NCI-H524 (cell line): ENCODE measurements at regions not wholly inside any gene's neighbourhood (a gene's known extent, or its start where the extent isn't known, plus 50 kb on each side); places are given as distances from the start of the nearest gene placed in this dataset.
"Not testable (repeated sequence)": the region's sequence is repeated elsewhere in the genome, so short reads cannot be mapped to it uniquely, and the experiment has no call there.

Experiments
- DNase-seq, 2 experiments: peaks; one replicate each; lab custom pipeline; 2025; lab: John Stamatoyannopoulos, UW

DNA sequence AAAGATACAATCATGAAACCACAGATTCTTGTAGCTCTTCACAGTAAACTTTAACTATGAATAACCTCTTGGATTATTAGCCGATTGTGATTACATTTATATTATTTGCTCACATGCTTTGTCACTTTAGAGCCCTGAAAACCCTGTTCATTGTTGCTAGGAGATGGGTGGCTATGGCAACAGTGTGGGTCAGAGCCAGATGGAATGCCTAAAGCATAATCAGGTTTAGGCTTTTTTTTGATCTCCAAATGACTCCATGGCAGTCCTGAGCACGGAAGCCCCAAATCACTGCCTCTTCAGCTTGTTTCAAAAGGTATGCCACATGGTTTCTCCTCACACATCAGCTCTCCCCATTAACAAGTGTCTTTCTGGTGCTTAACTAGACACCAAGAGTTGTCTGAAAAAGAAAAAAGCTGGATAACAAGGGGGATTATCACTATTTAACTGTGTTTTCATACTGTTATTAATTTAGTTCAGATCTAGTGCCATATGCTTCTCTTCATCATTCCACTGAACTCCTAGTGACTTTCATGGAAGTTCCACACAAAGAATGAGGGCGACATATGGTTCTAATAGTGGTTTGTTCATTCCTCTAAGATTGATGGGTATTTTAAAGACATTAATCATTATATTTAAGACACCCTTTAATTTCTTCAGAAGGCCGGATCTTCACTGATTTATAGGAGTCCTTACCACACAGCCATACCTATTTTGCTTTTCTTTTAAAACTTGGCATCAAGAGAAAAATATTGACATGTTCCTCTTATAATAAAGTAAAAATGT, 88.8 kb upstream of the PAM start:
- DNase-seq, result peak; percentile 94 to 99

DNA sequence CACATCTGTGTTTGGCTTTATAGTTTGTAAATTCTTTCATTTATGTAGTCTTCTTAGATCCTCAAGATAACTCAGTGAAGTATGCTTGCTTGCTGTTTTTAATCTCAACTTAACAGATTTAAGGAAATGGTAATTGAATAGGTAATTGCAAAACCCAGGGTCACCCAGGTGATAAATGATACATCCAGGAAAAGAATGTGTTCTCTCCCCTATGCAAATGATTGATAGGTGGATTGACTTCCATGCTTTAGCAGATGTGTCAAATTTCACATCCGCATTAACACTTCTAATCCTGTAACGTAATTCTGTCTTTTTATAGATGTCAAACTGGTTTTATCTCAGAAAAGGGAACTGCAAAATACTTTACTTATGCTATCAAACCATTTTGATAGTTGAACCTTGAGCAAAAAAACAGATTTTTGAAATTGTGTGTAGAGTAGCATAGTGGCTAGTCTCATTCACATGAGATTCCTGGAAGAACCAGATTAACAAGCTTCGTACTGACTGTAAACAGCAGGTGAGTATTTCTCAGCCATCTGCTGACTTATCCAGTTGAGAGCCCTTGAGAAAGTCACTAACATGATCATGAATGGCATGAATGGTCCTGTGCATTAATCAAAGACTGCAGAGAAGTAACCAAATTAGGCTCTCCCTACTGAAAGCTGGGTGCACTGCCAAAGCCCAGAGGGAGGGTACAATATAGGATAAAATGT, 86.7 kb upstream of the PAM start:
- peak; percentile 86 to 95 for DNase-seq

DNA sequence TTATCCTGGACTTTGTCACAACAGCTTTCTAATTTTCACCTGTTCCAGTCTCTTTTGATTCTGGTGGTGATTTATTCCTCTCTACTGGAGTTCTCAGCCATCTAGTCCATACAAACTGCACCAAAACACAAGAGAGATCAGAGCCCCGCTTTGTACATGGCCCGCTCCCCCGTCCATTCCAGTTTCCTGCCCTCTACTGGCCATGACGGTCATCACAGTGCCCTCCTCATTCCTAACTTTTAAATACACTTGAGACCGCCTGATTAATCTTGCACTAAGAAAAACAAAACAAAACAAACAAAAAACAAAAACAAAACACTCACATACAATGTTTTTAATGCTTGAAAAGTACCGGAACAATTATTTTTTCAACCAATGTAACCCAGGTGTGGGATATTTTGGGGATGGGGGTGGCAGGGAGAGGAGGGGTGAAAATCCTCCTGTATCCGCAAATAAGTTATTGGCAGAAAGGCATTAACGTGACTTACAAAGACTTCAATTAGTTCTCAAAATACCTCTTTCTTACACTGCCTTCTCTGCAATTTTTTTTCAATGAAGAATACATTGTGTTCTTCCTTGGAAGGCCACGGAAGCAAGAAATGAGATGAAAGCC, 84.8 kb upstream of the PAM start:
- DNase-seq, result peak; percentile 29 to 42

DNA sequence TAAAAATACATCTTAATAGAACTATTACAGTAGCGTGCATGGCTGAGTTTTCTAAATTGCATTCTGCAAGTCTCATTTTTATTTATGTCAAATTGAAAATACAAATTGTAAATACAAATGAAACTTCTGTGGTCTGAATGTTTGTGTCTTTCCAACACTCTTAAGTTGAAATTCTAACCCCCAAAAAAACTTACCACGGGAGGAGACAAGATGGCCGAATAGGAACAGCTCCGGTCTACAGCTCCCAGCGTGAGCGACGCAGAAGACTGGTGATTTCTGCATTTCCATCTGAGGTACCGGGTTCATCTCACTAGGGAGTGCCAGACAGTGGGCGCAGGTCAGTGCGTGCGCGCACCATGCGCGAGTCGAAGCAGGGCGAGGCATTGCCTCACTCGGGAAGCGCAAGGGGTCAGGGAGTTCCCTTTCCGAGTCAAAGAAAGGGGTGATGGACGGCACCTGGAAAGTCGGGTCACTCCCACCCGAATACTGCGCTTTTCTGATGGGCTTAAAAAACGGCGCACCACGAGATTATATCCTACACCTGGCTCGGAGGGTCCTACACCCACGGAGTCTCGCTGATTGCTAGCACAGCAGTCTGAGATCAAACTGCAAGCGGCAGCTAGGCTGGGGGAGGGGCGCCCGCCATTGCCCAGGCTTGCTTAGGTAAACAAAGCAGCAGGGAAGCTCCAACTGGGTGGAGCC, 83.9 kb upstream of the PAM start:
- not testable (repeated sequence) for DNase-seq

DNA sequence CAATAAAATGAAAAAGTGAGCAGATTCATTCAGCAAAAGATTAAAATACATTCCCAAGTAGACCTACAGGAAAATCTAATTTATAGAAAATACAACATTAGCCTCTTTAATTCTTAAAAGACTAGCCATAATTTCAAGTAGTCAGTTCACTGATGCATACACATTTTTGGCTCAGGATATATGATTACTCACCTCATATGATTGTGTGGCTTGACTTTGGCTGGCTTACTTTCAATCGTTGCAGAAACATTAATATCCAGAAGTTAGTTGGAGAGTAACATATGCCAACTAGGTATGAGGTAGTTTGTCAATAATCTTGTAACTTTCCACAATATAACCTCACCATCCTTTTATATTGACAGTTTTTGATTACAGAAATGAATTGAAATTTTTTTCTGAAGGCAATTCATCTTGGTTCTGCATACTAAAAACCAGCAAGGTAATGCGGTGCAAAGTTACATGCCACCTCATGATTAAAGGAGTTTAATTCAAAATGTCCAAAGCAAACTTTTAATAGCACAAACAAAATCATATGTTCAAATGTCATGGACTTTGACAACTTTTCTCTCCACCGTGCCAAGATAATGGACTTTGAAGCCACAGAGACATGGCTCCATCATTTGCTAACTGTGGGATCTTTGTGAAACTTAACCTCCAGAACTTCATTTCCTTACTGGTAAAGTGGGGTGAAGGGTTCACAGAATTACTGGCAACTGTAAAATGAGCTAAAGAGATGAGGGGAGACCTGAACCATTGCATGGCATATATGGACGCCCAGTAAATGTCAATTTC, 76.6 kb upstream of the PAM start:
- DNase-seq, result no peak

DNA sequence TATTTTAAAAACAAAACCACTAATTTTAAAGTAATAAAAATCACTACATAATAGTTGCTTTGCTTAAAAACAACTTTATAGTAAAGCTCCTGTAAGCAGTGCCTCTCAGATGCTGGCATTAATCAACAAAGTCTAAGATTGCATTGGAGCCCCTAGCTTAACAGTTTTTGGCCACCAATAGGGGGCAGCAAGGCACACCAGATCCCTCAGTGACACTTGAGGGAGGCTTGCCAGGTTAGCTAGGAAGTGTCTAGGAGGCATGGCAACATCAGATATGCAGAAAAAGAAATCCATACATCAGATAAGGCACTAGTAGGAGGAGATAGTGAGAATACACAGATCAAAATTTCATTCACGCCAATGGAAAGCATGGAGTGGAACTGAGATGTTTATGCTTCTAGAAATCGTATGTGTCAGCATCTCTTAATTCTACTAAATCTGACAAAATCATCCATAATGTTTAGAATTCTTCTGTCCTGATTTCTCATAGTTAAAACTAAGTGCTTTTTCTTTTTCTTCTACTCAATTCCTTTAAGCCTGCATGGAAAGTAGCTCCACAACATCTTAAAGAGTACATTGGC, 73.6 kb upstream of the PAM start:
- DNase-seq, result peak; percentile 48 to 76

DNA sequence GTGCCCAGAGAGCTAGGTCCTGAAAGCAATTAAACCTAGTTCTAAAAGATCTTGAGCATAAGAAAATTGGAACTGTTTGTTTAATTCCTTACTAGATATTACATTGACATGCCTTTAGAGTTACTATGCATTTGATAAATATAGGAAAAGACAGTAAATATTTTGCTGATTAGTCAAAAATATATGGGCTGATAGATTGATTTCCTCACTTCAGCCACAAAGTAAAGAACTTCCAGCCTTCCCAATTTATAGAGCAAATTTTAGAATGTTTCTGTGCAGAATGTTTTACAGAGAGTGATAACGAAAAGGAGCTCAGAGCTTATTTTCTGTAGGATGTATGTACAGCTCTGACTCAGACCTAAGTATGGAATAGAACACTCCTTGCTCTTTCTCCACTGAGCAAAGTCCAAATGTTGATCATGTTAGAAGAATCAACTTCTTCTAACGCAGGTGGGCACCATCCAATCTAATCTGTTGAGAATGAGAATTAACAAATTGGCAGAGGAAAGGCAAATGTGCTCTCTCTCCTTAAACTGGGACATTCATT, 72.9 kb upstream of the PAM start:
- no peak for DNase-seq

DNA sequence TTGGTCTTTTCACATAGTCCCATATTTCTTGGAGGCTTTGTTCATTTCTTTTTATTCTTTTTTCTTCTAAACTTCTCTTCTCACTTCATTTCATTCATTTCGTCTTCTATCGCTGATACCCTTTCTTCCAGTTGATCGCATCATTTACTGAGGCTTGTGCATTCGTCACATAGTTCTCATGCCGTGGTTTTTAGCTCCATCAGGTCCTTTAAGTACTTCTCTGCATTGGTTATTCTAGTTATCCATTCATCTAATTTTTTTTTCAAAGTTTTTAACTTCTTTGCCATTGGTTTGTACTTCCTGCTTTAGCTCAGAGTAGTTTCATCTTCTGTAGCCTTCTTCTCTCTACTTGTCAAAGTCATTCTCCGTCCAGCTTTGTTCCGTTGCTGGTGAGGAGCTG, 67.0 kb upstream of the PAM start:
- DNase-seq, result not testable (repeated sequence)

DNA sequence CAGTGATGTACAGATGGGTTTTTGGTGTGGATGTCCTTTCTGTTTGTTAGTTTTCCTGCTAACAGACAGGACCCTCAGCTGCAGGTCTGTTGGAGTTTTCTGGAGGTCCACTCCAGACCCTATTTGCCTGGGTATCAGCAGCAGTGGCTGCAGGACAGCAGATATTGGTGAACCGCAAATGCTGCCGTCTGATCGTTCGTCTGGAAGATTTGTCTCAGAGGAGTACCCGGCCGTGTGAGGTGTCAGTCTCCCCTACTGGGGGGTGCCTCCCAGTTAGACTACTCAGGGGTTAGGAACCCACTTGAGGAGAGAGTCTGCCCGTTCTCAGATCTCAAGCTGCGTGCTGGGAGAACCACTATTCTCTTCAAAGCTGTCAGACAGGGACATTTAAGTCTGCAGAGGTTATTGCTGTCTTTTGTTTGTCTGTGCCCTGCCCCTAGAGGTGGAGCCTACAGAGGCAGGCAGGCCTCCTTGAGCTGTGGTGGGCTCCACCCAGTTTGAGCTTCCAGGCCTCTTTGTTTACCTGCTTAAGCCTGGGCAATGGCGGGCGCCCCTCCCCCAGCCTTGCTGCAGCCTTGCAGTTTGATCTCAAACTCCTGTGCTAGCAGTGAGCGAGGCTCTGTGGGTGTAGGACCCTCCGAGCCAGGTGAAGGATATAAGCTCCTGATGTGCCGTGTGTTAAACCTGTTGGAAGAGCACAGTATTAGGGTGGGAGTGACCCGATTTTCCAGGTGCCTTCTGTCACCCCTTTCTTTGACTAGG, 66.3 kb upstream of the PAM start:
- DNase-seq, result not testable (repeated sequence)

DNA sequence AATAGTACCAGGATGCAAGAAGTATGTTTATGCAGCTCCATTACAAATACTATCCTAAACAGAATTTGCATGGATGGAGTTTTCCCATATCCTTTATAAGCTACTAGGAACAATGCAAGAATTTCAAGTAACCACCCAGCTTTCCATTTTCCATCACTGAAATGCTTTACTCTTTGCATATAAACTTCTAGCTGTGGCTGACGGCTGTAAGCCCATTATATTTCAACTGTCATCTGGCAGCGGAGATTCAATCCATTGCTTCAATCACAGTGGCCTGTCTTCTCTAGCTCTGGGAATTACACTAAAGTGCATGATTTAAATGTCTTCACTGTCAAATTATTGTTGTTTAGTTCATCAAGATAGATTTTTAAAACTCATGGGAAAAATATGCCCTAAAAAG, 64.2 kb upstream of the PAM start:
- no peak for DNase-seq

DNA sequence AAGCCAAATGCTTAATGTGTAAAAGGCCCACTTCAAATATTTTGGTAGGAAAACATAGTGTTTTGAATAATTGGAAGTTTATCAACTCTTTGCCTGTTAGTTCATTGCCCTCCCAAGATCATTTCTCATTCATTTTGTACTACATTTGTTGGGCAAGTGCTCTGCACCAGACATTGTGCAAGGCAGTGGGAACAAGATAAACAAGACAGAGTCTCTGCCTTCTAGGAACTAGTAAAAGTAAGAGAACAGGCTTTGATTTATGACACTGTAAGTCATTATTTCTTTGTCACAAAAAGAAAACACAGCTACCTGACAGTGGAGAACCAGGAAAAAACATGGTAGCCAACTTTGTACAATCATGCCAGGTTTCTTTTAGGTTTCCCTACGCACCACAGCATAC, 63.7 kb upstream of the PAM start:
- no peak for DNase-seq

DNA sequence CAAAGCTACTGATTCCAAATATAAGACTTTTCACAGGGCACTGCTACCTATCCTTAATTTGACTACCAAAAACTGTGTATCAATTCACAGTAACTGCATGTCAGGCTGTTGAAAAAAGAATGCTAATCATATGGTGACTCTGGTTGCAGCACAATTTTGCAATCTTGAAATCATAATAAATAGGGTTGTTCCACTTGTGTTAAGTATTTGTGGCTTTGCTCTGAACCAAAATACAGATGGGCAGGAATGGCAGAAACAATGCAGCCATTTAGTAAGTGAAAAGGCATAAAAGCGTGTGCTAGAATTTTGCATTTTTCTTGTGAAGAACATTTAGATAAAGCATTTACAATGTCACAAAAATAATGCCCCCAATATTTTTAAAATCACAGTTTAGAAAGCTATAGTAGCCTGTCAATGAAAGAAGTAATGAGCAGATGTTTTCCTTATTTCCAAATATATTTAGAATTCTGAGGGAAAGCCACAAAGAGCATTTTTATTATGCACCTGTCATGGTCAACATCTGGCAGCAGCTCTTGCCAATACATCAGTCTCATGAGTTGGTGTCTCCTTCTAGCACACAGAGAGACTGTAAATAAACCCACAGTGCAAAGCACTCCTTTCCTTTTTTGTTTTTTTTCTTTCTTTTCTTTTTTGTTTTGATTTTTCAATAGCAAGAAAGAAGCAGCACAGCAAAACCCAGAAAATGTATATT, 54.8 kb upstream of the PAM start:
- no peak for DNase-seq

DNA sequence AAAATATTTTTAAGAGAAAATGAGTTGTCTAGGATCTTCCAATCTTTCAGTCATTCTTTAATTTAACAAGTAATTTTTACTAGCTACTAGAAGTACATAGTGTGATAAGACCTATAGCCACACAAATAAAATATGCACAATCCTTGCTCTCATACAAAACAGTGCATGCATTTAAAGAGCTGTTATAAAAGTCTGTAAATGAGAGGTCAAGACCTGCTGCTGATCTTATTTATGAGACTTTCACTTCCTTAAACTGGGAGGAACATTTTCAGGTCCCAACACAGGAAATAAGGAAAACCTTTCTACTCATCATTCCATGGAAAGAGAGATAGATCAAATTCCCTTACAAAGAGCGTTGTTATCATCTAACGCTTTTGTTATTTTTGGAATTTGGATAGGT, 54.2 kb upstream of the PAM start:
- no peak for DNase-seq

DNA sequence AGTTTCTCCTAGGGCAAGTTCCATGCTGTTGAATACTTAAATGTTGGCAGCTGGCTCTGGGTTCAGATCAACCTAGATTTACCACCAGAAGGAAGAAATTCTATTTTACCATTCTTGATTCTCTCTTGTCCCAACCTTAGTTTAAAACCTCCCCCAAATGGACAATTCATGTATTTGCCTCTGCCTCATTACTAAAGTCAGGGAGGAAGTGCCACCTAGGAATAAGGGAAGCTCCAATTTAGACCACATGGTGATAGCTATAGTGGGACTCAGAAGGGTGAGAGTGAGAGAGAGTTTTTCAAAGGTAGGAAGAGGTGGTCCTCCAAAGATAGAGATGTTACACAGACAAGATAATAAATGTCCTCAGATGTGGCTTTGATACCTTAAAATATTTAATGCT, 53.4 kb upstream of the PAM start:
- DNase-seq, result no peak
